Astrocyte (in vitro differentiated cells and primary cell): ENCODE measurements at regions not wholly inside any gene's neighbourhood (a gene's known extent, or its start where the extent isn't known, plus 50 kb on each side); places are given as distances from the start of the nearest gene placed in this dataset.

Experiments used
- DNase-seq: peaks from one replicate; pipeline ENCODE4 v3.0.0-alpha.2; 2010; ENCODE audit warnings: low read depth
- FAIRE-seq: peaks from 2 replicates; lab custom pipeline; 2011; peaks lifted over from hg19 to GRCh38; lab: Jason Lieb, UNC
- H2AFZ ChIP-seq: 2 replicates; pipeline ENCODE4 v1.6.0; 2012; ENCODE audit warnings: low read depth, low read length, inconsistent platforms
- H3K27ac ChIP-seq: 2 replicates; pipeline ENCODE4 v1.5.1; 2011; ENCODE audit warnings: low read depth, low read length, inconsistent platforms
- H3K27me3 ChIP-seq: 2 replicates; pipeline ENCODE4 v1.6.0; 2011; ENCODE audit warnings: low read length, inconsistent platforms; ENCODE audit not compliant: insufficient read depth
- H3K36me3 ChIP-seq: 2 replicates; pipeline ENCODE4 v1.5.1; 2011; ENCODE audit warnings: low read length, inconsistent platforms; ENCODE audit not compliant: insufficient read depth
- H3K4me1 ChIP-seq: 2 replicates; pipeline ENCODE4 v1.5.1; 2011; ENCODE audit warnings: low read length, inconsistent platforms; ENCODE audit not compliant: insufficient read depth
- H3K4me2 ChIP-seq: 2 replicates; pipeline ENCODE4 v1.6.0; 2012; ENCODE audit warnings: low read length, inconsistent platforms
- H3K4me3 ChIP-seq: 2 replicates; pipeline ENCODE4 v1.5.1; 2011; ENCODE audit warnings: low read depth, mild to moderate bottlenecking, low read length, inconsistent platforms; ENCODE audit not compliant: insufficient read depth
- H3K79me2 ChIP-seq: 2 replicates; pipeline ENCODE4 v1.6.0; 2012; ENCODE audit warnings: mild to moderate bottlenecking, low read length, inconsistent platforms; ENCODE audit not compliant: insufficient read depth
- H3K9ac ChIP-seq: 2 replicates; pipeline ENCODE4 v1.6.0; 2012; ENCODE audit warnings: mild to moderate bottlenecking, low read length, inconsistent platforms
- H3K9me3 ChIP-seq: 2 replicates; pipeline ENCODE4 v1.5.1; 2012; ENCODE audit warnings: low read depth, mild to moderate bottlenecking, low read length, inconsistent platforms; ENCODE audit not compliant: insufficient read depth
- H4K20me1 ChIP-seq: 2 replicates; pipeline ENCODE4 v1.6.0; 2012; ENCODE audit warnings: low read length, inconsistent platforms; ENCODE audit not compliant: insufficient read depth
- H3K27ac Mint-ChIP-seq: one replicate; pipeline ENCODE4 v1.8.0; 2021; ENCODE audit warnings: mild to moderate bottlenecking, mixed read lengths; ENCODE audit not compliant: unreplicated experiment
- H3K27me3 Mint-ChIP-seq: one replicate; pipeline ENCODE4 v1.8.0; 2021; ENCODE audit warnings: low read depth, mixed read lengths; ENCODE audit not compliant: unreplicated experiment
- H3K36me3 Mint-ChIP-seq: one replicate; pipeline ENCODE4 v1.8.0; 2021; ENCODE audit warnings: low read depth, mixed read lengths; ENCODE audit not compliant: unreplicated experiment
- H3K4me1 Mint-ChIP-seq: one replicate; pipeline ENCODE4 v1.8.0; 2021; ENCODE audit warnings: low read depth, mixed read lengths; ENCODE audit not compliant: unreplicated experiment
- H3K4me3 Mint-ChIP-seq: one replicate; pipeline ENCODE4 v1.8.0; 2021; ENCODE audit warnings: mild to moderate bottlenecking, moderate library complexity, mixed read lengths; ENCODE audit not compliant: unreplicated experiment
- H3K9me3 Mint-ChIP-seq: one replicate; pipeline ENCODE4 v1.8.0; 2021; ENCODE audit warnings: mild to moderate bottlenecking, mixed read lengths; ENCODE audit not compliant: unreplicated experiment
- EZH2 ChIP-seq: IDR thresholded peaks from 2 replicates; pipeline ENCODE4 v1.6.1; 2012; ENCODE audit warnings: mild to moderate bottlenecking, low read length, inconsistent platforms; ENCODE audit not compliant: insufficient read depth
- TF ChIP-seq, protein P1 (sequence below): IDR thresholded peaks from 2 replicates; pipeline ENCODE4 v1.5.1; 2011; ENCODE audit warnings: low read depth, mild to moderate bottlenecking, inconsistent platforms, low read length, moderate library complexity; ENCODE audit not compliant: insufficient read depth

DNA sequence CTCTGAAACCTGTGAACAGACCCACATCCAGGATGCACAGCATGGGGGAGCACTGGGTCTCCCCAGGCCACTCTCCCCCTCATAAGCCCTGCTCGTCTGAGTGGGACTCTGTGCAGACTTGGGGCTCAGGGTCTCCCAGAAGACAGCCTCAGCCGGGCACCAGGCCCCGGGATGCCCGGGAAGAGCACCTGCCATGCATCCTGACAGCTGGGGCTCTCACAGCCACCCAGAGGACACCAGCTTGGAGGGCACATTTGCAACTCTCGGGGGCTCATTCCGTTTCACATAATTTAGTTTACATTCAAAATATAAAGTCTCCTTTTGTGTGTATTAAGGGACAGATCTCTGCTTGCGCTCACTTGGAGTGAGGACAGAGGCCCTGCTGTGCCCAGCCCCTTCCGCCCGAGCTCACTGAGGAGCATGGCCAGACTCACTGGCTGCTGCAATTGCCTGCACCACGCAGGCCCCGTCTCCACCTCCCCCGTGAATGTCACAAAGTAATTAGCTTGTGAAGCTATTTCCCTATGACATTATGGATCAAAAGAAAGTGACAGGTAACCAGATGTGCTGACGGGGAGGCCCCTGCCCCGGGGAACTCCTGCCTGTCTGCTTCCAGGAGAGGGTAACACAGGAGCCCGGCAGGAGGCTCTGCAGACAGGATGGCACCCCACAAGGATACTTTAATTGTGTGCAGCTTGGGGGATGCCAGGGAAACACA, 275.6 kb downstream of the BRD1 start:
- Mint-ChIP-seq H3K4me1 (no peaks in the 10 kb centered on the region), H3K4me3 (no peak overlapping the region), H3K9me3 (peaks cover 6% of the 10 kb centered on the region), H3K27ac (no peak overlapping the region), H3K27me3 (peaks cover 26% of the 10 kb centered on the region), H3K36me3 (no peaks in the 10 kb centered on the region)
- DNase-seq (no peak), FAIRE-seq (no peak)
- H3K27me3 ChIP-seq, result no peaks in the 10 kb centered on the region
- H4K20me1 ChIP-seq, result no peaks in the 10 kb centered on the region
- H3K79me2 ChIP-seq, result no peaks in the 10 kb centered on the region
- H3K27ac ChIP-seq, result no peak overlapping the region
- H3K4me1 ChIP-seq, result no peaks in the 10 kb centered on the region
- H3K9me3 ChIP-seq, result peaks cover 3% of the 10 kb centered on the region
- no peak for TF ChIP-seq EZH2
- TF ChIP-seq, protein P1, sequence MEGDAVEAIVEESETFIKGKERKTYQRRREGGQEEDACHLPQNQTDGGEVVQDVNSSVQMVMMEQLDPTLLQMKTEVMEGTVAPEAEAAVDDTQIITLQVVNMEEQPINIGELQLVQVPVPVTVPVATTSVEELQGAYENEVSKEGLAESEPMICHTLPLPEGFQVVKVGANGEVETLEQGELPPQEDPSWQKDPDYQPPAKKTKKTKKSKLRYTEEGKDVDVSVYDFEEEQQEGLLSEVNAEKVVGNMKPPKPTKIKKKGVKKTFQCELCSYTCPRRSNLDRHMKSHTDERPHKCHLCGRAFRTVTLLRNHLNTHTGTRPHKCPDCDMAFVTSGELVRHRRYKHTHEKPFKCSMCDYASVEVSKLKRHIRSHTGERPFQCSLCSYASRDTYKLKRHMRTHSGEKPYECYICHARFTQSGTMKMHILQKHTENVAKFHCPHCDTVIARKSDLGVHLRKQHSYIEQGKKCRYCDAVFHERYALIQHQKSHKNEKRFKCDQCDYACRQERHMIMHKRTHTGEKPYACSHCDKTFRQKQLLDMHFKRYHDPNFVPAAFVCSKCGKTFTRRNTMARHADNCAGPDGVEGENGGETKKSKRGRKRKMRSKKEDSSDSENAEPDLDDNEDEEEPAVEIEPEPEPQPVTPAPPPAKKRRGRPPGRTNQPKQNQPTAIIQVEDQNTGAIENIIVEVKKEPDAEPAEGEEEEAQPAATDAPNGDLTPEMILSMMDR, result no peak
- no peak overlapping the region for H3K4me2 ChIP-seq
- H3K36me3 ChIP-seq, result no peaks in the 10 kb centered on the region
- H2AFZ ChIP-seq, result no peak overlapping the region
- no peak overlapping the region for H3K4me3 ChIP-seq
- H3K9ac ChIP-seq, result no peak overlapping the region

DNA sequence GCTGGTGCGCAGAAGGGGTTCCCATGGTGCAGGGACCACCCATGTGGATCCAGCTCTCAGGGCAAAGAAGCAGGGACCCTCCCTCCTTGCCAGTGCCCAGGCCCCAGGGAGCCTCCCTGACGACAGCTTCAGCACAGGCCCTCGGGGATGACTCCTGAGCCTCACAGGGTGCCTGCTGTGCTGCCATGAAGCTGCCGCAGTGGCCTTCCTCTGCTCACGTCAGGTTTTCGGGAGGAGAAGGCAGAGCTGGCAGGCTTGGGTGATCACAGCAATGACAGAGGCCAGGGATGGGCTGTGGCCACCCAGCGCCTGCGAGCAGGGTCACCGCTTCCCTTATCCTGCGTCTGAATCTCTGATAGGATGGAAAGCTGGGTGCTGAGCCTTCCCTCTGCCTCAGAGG, 276.2 kb downstream of the BRD1 start:
- Histone ChIP-seq H3K79me2 (no peaks in the 10 kb centered on the region), H3K9me3 (peaks cover 3% of the 10 kb centered on the region), H3K4me1 (no peaks in the 10 kb centered on the region), H3K27ac (no peak overlapping the region), H3K27me3 (no peaks in the 10 kb centered on the region), H4K20me1 (no peaks in the 10 kb centered on the region), H3K36me3 (no peaks in the 10 kb centered on the region), H2AFZ (no peak overlapping the region), H3K4me3 (no peak overlapping the region), H3K9ac (no peak overlapping the region), H3K4me2 (no peak overlapping the region)
- DNase-seq, result no peak
- FAIRE-seq, result no peak
- Mint-ChIP-seq H3K9me3 (peaks cover 10% of the 10 kb centered on the region), H3K27ac (no peak overlapping the region), H3K36me3 (no peaks in the 10 kb centered on the region), H3K4me3 (no peak overlapping the region), H3K4me1 (no peaks in the 10 kb centered on the region), H3K27me3 (peaks cover 30% of the 10 kb centered on the region)
- TF ChIP-seq, protein P1, result no peak
- TF ChIP-seq EZH2, result no peak

DNA sequence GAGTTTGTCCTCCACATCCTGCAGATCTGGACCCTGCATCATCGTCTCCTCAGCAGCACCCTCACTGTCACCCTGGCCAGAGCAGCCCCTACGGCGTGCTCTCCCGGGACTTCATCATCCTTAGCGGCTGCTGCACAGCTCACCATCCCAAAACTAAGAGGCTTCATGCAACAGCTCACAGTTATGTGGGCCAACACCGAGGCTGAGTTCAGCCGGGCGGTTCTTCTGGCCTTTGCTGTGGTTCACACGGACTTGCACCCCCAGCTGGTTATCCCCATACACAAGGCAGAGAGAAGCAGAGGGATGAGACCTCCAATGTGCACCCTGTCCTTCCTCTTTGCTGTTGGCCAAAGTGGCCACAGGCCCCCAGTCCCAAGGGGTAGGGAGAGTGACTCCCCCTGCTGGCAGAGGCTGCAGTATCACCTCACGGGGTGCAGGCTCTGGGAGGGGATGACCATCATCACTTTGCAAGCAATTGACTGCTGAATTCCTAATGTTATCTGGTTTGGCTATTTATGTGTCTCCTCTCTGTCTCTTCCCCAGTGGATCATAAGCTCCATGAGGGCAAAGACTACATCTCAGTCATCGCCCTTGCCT, 276.8 kb downstream of the BRD1 start:
- Mint-ChIP-seq H3K36me3 (no peaks in the 10 kb centered on the region), H3K9me3 (peaks cover 10% of the 10 kb centered on the region), H3K27ac (no peak overlapping the region), H3K27me3 (peaks cover 34% of the 10 kb centered on the region), H3K4me1 (peaks cover 3% of the 10 kb centered on the region), H3K4me3 (no peak overlapping the region)
- H3K79me2 ChIP-seq, result no peaks in the 10 kb centered on the region
- FAIRE-seq (no peak), DNase-seq (no peak)
- H3K4me2 ChIP-seq, result no peak overlapping the region
- peaks cover 3% of the 10 kb centered on the region for H3K9me3 ChIP-seq
- no peak overlapping the region for H3K9ac ChIP-seq
- no peaks in the 10 kb centered on the region for H4K20me1 ChIP-seq
- H3K4me1 ChIP-seq, result no peaks in the 10 kb centered on the region
- H3K27ac ChIP-seq, result no peak overlapping the region
- H3K4me3 ChIP-seq, result no peak overlapping the region
- no peak overlapping the region for H2AFZ ChIP-seq
- no peak for TF ChIP-seq EZH2
- TF ChIP-seq, protein P1, result no peak
- H3K36me3 ChIP-seq, result no peaks in the 10 kb centered on the region
- no peaks in the 10 kb centered on the region for H3K27me3 ChIP-seq
